Neural progenitor cell (in vitro differentiated cells): ENCODE measurements at regions not wholly inside any gene's neighbourhood (a gene's known extent, or its start where the extent isn't known, plus 50 kb on each side); places are given as distances from the start of the nearest gene placed in this dataset.

ENCODE experiments used
- DNase-seq: peaks from one replicate; pipeline ENCODE4 v3.0.0-alpha.2; 2016; ENCODE audit warnings: low spot score
- H2AFZ ChIP-seq: fragments of 200-600 bp; sonication (generic); replicated peaks from 2 replicates; pipeline ENCODE4 v1.6.1; 2016; ENCODE audit warnings: antibody characterized with exemption
- H3F3A ChIP-seq: fragments of 200-600 bp; sonication (generic); 2 replicates; pipeline ENCODE4 v1.6.1; 2016; ENCODE audit warnings: antibody characterized with exemption, low read depth
- H3K27ac ChIP-seq: fragments of 200-600 bp; sonication (generic); 2 replicates; pipeline ENCODE4 v1.5.1; 2016; ENCODE audit warnings: mild to moderate bottlenecking
- H3K27me3 ChIP-seq: fragments of 200-600 bp; sonication (generic); 2 replicates; pipeline ENCODE4 v1.6.1; 2016; ENCODE audit warnings: mild to moderate bottlenecking, moderate library complexity
- H3K36me3 ChIP-seq: fragments of 200-600 bp; sonication (generic); 2 replicates; pipeline ENCODE4 v1.5.1; 2016
- H3K4me1 ChIP-seq: fragments of 200-600 bp; sonication (generic); 2 replicates; pipeline ENCODE4 v1.6.1; 2016; ENCODE audit warnings: mixed run types
- H3K4me2 ChIP-seq: fragments of 200-600 bp; sonication (generic); 2 replicates; pipeline ENCODE4 v1.6.1; 2016
- H3K4me3 ChIP-seq: fragments of 200-600 bp; sonication (generic); 2 replicates; pipeline ENCODE4 v1.5.1; 2016
- H3K79me2 ChIP-seq: fragments of 200-600 bp; sonication (generic); 2 replicates; pipeline ENCODE4 v1.6.1; 2016; ENCODE audit warnings: low read depth
- H3K9ac ChIP-seq: fragments of 200-600 bp; sonication (generic); 2 replicates; pipeline ENCODE4 v1.6.1; 2016
- H3K9me3 ChIP-seq: fragments of 200-600 bp; sonication (generic); 2 replicates; pipeline ENCODE4 v1.5.1; 2016; ENCODE audit warnings: low read depth
- H4K20me1 ChIP-seq: fragments of 200-600 bp; sonication (generic); 2 replicates; pipeline ENCODE4 v1.6.1; 2016; ENCODE audit warnings: low read depth
- H3K27ac Mint-ChIP-seq: 3 replicates; pipeline ENCODE4 v1.8.0; 2021; ENCODE audit warnings: mixed read lengths
- H3K27me3 Mint-ChIP-seq: 2 replicates; pipeline ENCODE4 v1.8.0; 2022; ENCODE audit warnings: low read depth, mild to moderate bottlenecking, inconsistent platforms, moderate library complexity, mixed read lengths; ENCODE audit not compliant: insufficient read depth
- H3K36me3 Mint-ChIP-seq: 3 replicates; pipeline ENCODE4 v1.8.0; 2021; ENCODE audit warnings: mixed read lengths
- H3K4me1 Mint-ChIP-seq: 3 replicates; pipeline ENCODE4 v1.8.0; 2021; ENCODE audit warnings: mixed read lengths
- H3K4me3 Mint-ChIP-seq: 3 replicates; pipeline ENCODE4 v1.8.0; 2021; ENCODE audit warnings: mild to moderate bottlenecking, moderate library complexity, mixed read lengths
- H3K9me3 Mint-ChIP-seq: 3 replicates; pipeline ENCODE4 v1.8.0; 2020; ENCODE audit warnings: mixed read lengths
- EZH2 ChIP-seq: fragments of 200-600 bp; sonication (generic); IDR thresholded peaks from 2 replicates; pipeline ENCODE4 v1.6.1; 2017; ENCODE audit warnings: antibody characterized with exemption, mild to moderate bottlenecking, moderate library complexity
- EZH2phosphoT487 ChIP-seq: fragments of 200-600 bp; sonication (generic); IDR thresholded peaks from 2 replicates; pipeline ENCODE4 v1.6.1; 2017; ENCODE audit warnings: antibody characterized with exemption
- TF ChIP-seq, protein P1 (sequence below): fragments of 200-600 bp; sonication (generic); IDR thresholded peaks from 2 replicates; pipeline ENCODE4 v1.5.1; 2017; ENCODE audit warnings: antibody characterized with exemption, mild to moderate bottlenecking

DNA sequence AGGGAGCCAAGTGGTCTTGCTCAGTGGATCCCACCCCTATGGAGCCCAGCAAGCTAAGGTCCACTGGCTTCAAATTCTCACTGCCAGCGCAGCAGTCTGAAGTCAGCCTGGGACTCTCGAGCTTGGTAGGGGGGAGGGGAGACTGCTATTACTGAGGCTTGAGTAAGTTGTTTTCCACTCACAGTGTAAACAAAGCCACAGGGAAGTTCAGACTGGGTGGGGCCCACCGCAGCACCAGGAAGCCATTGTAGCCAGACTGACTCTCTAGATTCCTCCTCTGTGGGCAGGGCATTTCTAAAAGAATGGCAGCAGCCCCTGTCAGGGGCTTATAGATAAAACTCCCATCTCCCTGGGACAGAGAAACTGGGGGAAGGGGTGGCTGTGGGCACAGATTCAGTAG, 721.0 kb upstream of the NDST4 start:
- Histone ChIP-seq H3K79me2 (no peaks in the 10 kb centered on the region), H3F3A (no peaks in the 10 kb centered on the region), H3K36me3 (no peaks in the 10 kb centered on the region), H3K9me3 (peaks cover 8% of the 10 kb centered on the region), H3K4me1 (no peaks in the 10 kb centered on the region), H3K4me2 (no peak overlapping the region), H2AFZ (no peak overlapping the region), H3K4me3 (no peak overlapping the region), H3K9ac (no peak overlapping the region), H3K27ac (no peak overlapping the region), H3K27me3 (no peaks in the 10 kb centered on the region), H4K20me1 (no peaks in the 10 kb centered on the region)
- Mint-ChIP-seq H3K4me1 (no peaks in the 10 kb centered on the region), H3K27ac (no peak overlapping the region), H3K9me3 (peaks cover 29% of the 10 kb centered on the region), H3K4me3 (no peak overlapping the region), H3K27me3 (no peaks in the 10 kb centered on the region), H3K36me3 (no peaks in the 10 kb centered on the region)
- no peak for DNase-seq
- TF ChIP-seq EZH2phosphoT487 (no peak), EZH2 (no peak)
- TF ChIP-seq, protein P1, sequence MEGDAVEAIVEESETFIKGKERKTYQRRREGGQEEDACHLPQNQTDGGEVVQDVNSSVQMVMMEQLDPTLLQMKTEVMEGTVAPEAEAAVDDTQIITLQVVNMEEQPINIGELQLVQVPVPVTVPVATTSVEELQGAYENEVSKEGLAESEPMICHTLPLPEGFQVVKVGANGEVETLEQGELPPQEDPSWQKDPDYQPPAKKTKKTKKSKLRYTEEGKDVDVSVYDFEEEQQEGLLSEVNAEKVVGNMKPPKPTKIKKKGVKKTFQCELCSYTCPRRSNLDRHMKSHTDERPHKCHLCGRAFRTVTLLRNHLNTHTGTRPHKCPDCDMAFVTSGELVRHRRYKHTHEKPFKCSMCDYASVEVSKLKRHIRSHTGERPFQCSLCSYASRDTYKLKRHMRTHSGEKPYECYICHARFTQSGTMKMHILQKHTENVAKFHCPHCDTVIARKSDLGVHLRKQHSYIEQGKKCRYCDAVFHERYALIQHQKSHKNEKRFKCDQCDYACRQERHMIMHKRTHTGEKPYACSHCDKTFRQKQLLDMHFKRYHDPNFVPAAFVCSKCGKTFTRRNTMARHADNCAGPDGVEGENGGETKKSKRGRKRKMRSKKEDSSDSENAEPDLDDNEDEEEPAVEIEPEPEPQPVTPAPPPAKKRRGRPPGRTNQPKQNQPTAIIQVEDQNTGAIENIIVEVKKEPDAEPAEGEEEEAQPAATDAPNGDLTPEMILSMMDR = no peak

DNA sequence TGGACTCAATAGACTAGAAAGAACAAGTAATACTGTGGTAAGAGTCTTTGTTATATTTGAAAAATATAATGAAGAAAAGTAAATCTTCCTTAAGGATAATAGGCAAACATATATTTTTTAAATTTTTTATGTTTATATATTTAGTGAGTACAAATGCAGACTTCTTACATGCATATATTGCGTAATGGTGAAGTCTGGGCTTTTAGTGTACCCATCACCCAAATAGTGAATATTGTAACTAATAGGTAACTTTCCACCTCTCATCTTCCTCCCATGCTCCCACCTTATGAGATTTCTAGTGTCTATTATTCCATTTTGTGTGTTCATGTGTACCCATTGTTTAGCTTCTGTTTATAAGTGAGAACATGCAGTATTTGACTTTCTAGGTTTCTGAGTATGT, 711.2 kb upstream of the NDST4 start:
- no peaks in the 10 kb centered on the region for H3K27me3 Mint-ChIP-seq
- Histone ChIP-seq H3K27me3 (no peaks in the 10 kb centered on the region), H3F3A (no peaks in the 10 kb centered on the region), H3K9ac (no peak overlapping the region), H3K4me2 (no peak overlapping the region), H4K20me1 (no peaks in the 10 kb centered on the region), H2AFZ (no peak overlapping the region), H3K4me3 (no peak overlapping the region), H3K79me2 (no peaks in the 10 kb centered on the region), H3K27ac (no peak overlapping the region), H3K36me3 (no peaks in the 10 kb centered on the region), H3K4me1 (no peaks in the 10 kb centered on the region), H3K9me3 (no peaks in the 10 kb centered on the region)
- no peaks in the 10 kb centered on the region for H3K4me1 Mint-ChIP-seq
- no peak overlapping the region for H3K4me3 Mint-ChIP-seq
- H3K9me3 Mint-ChIP-seq = no peaks in the 10 kb centered on the region
- no peaks in the 10 kb centered on the region for H3K36me3 Mint-ChIP-seq
- H3K27ac Mint-ChIP-seq = no peak overlapping the region
- TF ChIP-seq, protein P1 = no peak
- no peak for TF ChIP-seq EZH2
- TF ChIP-seq EZH2phosphoT487 = no peak
- DNase-seq = no peak

DNA sequence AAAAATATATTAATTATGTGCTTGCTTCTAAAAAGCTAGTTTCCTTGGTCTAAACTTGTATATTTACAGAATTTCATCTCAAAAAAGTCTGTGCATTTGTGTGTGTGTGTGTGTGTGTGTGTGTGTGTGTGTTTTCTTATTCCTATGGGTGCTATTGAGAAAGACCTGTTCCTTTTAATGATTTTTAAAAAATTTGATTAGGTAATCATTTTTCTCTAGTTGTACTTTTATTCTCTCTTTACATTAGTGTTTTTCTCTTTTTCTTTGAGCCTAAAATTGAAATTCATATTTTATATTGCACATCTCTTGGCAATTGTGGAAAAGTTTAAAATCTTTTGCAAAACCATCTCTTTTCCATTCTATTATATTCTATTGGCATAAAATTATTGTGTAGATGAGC, 690.4 kb upstream of the NDST4 start:
- Histone ChIP-seq H3K27me3 (no peaks in the 10 kb centered on the region), H3K9ac (no peak overlapping the region), H3K79me2 (no peaks in the 10 kb centered on the region), H3K4me3 (no peak overlapping the region), H3K4me2 (no peak overlapping the region), H3K27ac (no peak overlapping the region), H3K36me3 (no peaks in the 10 kb centered on the region), H3K9me3 (no peaks in the 10 kb centered on the region), H3K4me1 (peaks cover 10% of the 10 kb centered on the region), H2AFZ (no peak overlapping the region), H4K20me1 (no peaks in the 10 kb centered on the region), H3F3A (no peaks in the 10 kb centered on the region)
- no peaks in the 10 kb centered on the region for H3K36me3 Mint-ChIP-seq
- H3K9me3 Mint-ChIP-seq = peaks cover 4% of the 10 kb centered on the region
- H3K27me3 Mint-ChIP-seq = no peaks in the 10 kb centered on the region
- H3K27ac Mint-ChIP-seq = no peak overlapping the region
- peaks cover 11% of the 10 kb centered on the region for H3K4me1 Mint-ChIP-seq
- no peak overlapping the region for H3K4me3 Mint-ChIP-seq
- no peak for DNase-seq
- TF ChIP-seq EZH2 = no peak
- TF ChIP-seq EZH2phosphoT487 = no peak
- TF ChIP-seq, protein P1 = no peak

DNA sequence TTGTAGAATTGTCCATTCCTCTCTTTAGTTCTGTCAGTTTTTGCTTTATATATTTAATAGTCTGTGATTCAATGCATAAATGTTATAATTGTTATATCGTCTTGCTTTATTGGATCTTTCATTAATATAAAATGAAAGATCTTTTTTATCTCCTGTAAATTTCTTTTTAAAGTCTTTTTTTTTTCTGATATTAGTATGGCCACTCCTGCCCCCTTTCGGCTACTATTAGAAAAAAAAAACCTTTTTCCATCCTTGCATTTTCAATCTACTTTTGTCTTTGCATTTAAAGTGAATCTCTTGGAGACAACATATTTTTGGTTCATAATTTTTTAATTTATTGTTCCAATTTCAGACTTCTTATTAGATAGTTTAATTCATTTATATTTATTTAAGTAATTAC, 677.4 kb upstream of the NDST4 start:
- no peaks in the 10 kb centered on the region for H3K79me2 ChIP-seq
- H3K27me3 Mint-ChIP-seq = no peaks in the 10 kb centered on the region
- DNase-seq = no peak
- no peak overlapping the region for H2AFZ ChIP-seq
- no peaks in the 10 kb centered on the region for H3K36me3 ChIP-seq
- peaks cover 5% of the 10 kb centered on the region for H3K9me3 Mint-ChIP-seq
- H3K36me3 Mint-ChIP-seq = no peaks in the 10 kb centered on the region
- no peak overlapping the region for H3K4me3 ChIP-seq
- no peaks in the 10 kb centered on the region for H3K9me3 ChIP-seq
- H3K4me3 Mint-ChIP-seq = no peak overlapping the region
- no peak overlapping the region for H3K27ac Mint-ChIP-seq
- H3K9ac ChIP-seq = no peak overlapping the region
- no peaks in the 10 kb centered on the region for H3F3A ChIP-seq
- H4K20me1 ChIP-seq = no peaks in the 10 kb centered on the region
- H3K27me3 ChIP-seq = no peaks in the 10 kb centered on the region
- H3K4me1 Mint-ChIP-seq = no peaks in the 10 kb centered on the region
- no peak overlapping the region for H3K4me2 ChIP-seq
- H3K27ac ChIP-seq = no peak overlapping the region
- TF ChIP-seq EZH2 = no peak
- TF ChIP-seq, protein P1 = peak; percentile 42
- no peak for TF ChIP-seq EZH2phosphoT487
- H3K4me1 ChIP-seq = no peaks in the 10 kb centered on the region
